Stimulated activated CD4-positive, alpha-beta T cell treated with anti-CD3 and anti-CD28 coated beads, Interleukin-2, amount 100 ng/mL, for 24 hours (primary cell): ENCODE measurements at regions not wholly inside any gene's neighbourhood (a gene's known extent, or its start where the extent isn't known, plus 50 kb on each side); places are given as distances from the start of the nearest gene placed in this dataset.

ENCODE experiments used
- DNase-seq, 2 donors: peaks; one replicate each; pipeline ENCODE4 v3.0.0-alpha.2; 2020

DNA sequence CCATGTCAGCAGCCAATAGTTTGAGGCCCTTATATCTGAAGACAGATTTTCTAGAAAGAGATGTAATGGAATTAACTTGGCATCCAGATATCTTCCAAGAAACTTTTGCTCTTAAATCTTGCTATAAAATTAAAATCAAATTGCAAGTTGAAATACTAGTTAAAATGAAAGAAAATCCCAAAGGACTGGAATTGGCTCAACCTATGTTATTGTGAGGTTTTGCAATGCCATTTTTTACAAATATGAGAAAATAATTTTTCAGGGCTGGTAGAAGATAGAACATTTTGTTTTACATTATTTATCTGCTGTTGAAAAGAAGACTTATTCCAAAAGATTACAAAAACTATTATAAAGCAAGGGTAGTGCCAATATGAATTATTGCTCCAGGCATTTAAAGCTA, 92.2 kb upstream of the AGTR1 start:
- no peak for DNase-seq

DNA sequence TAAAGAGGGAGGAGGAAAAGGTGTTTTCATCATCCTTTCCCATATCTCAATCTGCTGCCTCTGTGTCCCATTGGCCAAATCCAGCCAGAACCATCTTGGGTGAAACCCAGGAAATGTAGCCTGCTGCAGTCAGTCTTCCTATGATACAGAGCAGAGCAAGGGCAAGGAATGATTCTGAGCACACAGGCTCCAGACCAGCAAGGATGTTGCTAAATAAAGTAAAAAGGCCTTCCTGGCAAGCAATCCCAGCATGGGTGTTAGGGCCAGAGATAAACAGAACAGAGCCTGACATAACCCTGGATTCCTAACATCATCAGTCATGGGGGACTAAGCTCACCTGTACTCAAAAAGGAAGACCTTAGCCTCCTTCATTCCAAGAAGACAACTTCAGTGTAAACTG, 90.7 kb upstream of the AGTR1 start:
- no peak for DNase-seq

GRCh38 chr3:148607491-148607890, 90.2 kb upstream of the AGTR1 start:
- DNase-seq, result no peak

DNA sequence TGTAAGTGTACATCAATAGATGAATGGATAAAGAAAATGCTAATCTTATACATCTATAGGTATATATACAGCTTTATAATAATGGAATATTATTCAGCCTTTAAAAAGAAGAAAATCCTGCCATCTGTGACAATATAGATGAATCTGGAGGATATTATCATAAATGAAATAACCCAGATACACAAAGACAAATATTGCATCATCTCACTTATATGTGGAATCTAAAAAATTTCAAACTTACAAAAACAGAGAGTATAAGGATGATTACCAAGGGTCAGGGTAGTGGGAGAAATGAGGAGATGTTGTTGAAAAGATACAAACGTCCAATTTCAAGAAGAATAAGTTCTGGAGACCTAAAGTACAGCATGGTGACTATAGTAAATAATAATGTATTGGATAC, 85.4 kb upstream of the AGTR1 start:
- DNase-seq, result no peak

DNA sequence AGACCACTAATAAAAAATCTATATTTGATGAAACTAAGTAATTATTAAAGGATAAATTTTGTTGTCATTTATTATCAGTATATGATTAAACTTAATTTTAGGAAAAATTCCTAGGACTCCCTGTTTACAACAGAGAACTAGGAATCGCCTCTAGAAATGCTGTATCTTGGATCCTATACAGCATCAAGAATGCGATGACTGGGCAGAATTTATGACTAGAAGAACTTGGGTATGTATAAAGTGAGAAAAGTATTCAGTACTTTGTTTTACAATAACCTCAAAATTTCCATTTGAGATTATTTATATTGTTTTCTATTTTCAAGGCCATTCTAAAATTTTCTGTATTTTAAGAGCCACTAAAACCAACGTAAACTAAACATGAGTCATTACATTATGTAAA, 82.3 kb upstream of the AGTR1 start:
- DNase-seq, result no peak

DNA sequence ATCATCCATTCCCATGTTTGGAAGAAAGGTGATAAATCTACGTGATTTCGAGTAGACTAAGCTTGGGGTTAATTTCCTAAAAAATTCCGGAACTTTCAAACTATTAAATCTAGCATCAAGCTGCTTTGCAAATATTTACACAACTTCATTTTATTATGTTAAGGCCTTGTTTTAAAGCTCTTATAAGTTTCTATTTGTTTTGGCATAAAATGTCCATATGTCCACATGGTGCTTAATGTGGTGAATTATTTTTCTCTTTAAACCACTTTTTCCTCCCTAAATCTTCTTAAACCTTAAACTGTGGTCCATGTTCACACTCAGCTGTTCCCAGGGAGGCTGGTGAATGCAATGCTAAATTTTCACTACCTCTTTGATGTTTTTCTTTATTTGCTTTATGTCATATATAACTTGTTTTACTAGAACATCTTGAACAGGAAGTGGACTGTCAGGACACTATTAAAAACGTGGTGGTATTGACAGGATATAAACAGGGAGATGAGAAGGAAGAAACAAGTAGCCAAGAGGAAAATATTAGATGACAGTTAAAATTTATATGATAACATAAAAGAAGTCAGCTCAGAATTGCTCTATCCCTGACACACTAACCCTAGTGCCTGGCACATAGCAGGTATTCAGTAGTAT, 72.5 kb upstream of the AGTR1 start:
- DNase-seq, result no peak

DNA sequence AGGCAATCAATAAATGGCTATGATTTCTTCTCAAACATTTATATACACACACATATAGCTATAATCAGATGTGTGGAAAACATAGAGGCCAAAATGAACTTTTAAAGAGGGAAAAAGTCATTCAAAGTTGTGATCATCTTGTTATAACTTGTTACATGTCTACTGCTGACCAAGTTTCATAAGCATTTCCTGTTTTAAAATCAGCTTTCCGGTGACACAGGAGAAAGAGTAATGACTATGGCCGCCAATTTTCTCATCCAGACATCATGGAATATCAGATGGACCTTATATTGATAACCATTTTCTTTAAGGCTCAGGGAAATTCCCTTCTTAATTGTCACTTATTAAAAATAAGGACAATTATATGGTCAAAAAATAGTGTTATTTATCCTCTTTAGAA, 71.7 kb upstream of the AGTR1 start:
- no peak for DNase-seq

GRCh38 chr3:148629006-148629405, 68.7 kb upstream of the AGTR1 start:
- DNase-seq, result no peak

DNA sequence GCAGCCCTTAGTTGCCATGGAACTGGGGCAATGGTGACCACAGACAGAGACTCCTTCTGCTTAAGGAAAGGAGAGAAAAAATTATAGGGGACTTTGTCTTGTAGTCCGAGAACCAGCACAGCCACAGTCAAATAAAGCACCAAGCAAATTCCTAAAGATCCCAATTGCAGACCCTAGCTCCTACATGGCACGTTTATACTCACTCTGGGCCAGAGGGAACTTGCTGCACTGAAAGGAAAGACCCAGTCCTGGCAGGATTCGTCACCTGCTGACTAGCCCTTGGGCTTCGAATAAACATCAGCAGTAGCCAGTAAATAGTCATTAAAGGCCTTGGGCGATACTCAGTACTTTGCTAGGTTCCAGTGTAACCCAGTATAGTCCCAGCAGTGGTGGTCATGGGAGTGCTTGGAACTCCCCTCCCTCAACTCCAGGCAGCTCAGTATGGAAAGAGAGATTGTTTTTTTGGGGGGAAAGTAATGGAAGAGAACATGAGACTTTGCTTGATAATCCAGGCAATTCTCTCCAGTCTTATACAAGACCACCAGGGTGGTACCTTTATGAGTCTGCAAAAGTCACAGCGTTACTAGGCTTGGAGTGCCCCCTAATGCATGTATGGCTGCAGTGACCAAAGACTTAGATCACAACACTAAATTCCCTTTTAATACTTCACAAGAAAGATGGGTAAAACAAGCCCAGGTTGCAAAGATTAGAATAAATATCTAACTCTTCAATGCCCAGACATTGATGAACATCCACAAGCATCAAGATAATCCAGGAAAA, 66.4 kb upstream of the AGTR1 start:
- DNase-seq, result no peak

DNA sequence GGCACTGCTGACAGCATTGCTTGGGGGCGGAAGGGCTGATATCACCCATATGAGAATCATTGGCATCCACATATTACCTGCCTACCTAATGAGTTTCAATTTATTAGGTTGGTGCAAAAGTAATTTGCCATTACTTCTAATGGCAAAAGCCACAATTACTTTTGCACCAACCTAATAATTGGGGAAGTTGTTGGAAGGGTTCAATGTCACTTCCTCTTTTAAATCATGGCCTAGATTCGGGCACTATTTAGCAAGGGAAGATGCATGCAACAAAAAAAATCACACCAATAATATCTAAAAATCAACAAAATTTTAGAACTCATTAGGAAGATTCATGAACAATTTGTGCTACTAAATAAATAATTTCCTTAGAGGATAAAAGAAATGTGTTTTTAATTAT, 56.0 kb upstream of the AGTR1 start:
- DNase-seq, result no peak

DNA sequence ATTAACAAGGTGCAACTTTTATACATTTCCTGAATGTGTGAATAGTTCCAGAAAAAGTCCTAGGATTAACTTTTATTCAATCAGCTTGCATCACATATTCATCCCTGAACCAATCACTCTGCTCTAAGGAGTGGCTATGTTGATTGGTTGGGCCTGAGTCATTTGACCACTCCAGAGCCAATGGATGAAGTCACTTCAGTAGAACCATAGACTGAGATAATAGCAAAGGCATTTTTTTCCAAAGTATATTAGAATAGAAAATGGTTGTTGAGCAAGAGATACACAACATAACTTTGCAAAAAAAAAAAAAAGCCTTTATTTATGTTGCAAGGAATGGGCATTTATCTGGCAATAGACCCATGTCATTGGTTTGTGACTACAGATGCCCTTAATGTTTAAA, 55.5 kb upstream of the AGTR1 start:
- DNase-seq, result no peak

- no peak for DNase-seq
Observed at GRCh38 chr3:148642616-148643015, 55.1 kb upstream of the AGTR1 start.

- DNase-seq, result no peak
Observed at GRCh38 chr3:148643389-148643840, 54.3 kb upstream of the AGTR1 start.

DNA sequence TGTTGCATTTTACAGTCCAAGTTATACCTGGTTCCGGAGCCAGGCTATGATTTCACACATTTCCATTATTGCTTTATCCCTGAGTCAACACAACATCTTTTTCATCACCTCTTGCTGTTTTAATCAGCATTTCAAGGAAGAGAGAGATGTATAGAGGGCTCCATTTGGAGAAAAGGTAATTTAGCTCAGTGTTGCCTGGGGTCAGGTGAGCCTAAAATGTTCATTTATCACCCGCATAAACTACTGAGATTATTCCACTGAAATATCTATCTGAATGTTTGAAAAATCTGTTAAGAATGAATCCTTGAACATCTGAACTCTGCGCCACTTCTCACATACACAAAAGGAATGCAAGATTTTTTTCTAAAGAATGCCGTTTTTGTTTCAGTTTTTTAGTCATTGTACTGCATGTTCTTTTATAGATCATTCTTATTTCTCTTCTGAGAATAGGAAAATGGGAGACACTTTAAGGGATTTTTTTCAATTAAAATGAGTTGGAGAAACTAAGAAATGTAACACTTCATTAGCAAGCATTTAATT, 51.5 kb upstream of the AGTR1 start:
- no peak for DNase-seq
